HG02588 (cell line): ENCODE measurements at regions not wholly inside any gene's neighbourhood (a gene's known extent, or its start where the extent isn't known, plus 50 kb on each side); places are given as distances from the start of the nearest gene placed in this dataset.
"Not testable (repeated sequence)": the region's sequence is repeated elsewhere in the genome, so short reads cannot be mapped to it uniquely, and the experiment has no call there.

Experiments used
- ATAC-seq: cut with Tn5 transposase; IDR thresholded peaks from one replicate; pipeline ENCODE4 v1.9.1; 2021; ENCODE audit warnings: mild to moderate bottlenecking, moderate library complexity; ENCODE audit not compliant: unreplicated experiment

DNA sequence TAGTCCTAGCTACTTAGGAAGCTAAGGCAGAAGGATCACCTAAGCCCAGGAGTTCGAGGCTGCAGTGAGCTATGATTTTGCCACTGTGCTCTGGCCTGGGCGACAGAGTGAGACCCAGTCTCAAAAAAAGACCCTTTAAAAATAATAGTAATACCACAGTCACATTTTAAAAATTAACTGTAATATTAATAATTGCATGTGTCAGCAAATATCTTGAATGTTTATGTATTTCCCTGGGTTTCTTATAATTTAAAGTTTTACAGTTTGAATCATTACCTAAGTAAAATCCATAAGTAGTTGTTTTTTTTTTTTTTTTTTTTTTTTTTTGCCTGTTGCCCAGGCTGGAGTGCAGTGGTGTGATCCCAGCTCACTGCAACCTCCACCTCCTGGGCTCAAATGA, 69.2 kb downstream of the LYZL2 start:
- no peak for ATAC-seq

DNA sequence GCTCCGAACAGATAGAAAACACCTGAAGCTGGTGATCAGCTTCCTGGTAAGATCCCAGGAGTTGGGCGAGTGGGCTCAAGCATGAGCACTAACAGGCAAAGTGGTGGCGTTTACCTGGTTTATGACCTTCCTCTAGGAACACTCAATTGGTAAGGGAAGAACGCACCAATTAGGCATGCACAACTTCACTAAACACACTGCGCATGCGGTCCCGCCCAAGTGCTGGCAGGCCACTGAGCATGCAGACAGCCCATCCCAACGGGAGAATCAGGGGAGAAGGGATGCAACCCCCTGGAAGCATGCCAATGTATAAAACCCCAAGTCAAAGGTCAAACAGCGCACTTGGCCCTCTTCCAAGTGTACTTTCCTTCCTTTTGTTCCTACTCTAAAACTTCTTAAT, 70.4 kb downstream of the LYZL2 start:
- ATAC-seq = no peak

DNA sequence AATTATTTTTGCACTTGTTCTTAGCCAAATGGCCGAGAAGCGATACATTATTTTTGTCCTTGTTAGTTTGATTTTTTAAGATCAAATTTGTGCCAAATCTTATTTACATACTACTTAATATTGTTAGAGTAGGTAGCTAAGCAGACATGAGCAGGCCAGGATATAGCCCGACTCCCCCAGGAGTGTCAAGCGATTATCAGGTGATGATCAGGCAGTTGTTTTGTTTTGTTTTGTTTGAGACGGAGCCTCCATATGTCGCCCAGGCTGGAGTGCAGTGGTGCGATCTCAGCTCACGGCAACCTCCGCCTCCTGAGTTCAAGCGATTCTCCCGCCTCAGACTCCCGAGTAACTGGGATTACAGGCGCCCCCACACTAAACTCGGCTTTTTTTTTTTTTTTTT, 71.1 kb downstream of the LYZL2 start:
- no peak for ATAC-seq

DNA sequence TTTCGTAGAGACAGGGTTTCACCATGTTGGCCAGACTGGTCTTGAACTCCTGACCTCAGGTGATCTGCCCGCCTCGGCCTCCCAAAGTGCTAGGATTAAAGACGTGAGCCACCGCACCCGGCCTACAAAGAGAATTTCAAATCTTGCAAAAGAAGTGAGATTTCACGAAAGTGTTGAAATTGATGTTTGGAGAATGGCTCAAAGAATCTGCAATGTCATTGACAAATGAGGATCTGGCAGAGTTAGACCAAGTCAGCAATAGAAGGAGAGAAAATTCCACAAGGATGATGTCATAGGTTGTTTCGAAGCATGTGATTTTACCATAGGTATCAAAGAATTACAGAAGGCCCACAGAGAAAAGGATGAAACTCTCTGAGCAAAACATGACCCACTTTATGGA, 71.7 kb downstream of the LYZL2 start:
- ATAC-seq = no peak

DNA sequence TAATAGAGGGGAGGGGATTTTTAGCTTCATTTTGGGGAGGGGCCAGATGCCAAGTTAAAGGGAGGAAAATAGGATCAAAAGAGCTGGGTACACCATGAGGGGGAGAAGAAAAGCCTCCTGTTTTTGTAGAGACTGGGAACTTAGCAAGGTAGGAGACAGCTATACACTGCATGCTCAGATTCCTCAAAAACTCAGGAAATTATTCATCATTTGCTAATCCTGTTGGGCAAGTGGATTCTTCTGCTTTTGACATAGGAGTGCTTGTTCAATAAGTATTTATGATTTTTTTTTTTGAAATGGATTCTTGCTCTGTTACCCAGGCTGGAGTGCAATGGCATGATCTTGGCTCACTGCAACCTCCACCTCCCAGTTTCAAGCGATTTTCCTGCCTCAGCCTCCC, 73.4 kb downstream of the LYZL2 start:
- no peak for ATAC-seq

DNA sequence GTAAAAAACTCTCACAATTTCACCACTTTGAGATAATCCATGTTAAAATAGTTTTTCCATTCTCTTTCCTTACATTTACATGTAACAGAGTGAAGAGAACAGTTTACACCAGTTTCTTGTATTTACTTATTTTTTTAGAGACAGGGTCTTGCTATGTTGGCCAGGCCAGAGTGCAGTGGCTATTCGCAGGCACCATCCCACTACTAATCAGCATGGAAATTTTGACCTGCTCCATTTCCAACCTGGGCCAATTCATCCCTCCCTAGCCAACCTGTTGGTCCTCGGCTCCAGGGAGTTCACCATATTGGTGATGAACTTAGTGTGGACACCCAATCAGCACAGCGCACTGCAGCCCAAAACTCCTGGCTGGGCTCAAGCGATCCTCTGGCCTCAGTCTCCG, 74.1 kb downstream of the LYZL2 start:
- ATAC-seq = no peak

DNA sequence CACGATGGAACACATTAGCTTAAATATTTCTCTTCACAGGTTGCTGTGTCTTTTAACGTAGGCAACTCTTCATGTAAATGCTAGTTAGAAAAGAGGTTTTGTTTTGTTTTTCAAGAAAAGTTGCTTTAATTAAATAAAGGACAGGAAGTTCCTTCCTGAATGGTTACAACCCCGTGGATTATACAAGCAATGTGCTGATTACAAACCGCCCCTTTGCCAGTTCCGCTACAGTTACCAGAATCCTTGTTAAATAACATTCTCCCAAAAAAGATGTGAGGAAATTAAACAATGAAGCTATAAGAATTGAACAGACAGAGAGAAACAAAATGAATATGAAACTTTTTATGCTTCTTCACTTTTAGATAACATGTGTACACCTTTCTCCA, 75.1 kb downstream of the LYZL2 start:
- ATAC-seq = no peak

DNA sequence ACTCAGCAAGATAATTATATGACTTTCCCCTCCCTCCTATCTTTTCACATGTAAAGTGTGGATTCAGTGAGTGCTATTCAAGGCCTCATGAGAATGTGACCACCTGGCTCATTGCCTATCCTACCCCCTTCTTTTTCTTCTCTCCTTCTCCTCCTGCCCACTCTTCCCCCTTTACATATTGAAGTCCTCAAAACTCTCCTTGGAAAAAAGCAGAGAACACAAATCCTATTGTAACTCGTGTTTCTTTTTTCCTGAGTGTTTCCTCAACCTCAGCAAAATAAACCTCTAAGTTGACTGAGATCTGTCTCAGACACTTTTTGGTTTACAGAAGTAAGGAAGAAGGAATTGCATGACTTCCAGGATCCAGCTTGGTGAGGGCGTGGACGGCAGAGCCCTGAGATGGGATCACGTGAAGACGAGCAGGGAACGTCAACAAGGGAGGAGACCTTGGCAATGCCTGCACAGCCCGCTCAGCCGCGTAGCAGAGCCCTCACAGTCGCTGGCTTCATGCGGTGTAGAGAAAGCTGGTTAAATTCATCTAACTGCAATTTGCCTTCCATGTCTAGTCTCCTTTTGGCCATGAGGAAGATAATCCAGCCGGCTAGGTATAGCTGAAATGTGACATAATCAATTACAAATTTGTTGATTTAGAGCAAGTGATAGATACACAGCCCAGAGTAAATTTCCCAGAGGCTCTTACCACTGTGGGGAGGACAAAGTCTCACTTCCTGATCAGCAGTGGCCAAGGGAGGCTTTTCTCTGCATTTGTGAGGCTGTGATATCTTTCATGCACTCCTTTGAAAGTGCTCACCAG, 75.7 kb downstream of the LYZL2 start:
- no peak for ATAC-seq

DNA sequence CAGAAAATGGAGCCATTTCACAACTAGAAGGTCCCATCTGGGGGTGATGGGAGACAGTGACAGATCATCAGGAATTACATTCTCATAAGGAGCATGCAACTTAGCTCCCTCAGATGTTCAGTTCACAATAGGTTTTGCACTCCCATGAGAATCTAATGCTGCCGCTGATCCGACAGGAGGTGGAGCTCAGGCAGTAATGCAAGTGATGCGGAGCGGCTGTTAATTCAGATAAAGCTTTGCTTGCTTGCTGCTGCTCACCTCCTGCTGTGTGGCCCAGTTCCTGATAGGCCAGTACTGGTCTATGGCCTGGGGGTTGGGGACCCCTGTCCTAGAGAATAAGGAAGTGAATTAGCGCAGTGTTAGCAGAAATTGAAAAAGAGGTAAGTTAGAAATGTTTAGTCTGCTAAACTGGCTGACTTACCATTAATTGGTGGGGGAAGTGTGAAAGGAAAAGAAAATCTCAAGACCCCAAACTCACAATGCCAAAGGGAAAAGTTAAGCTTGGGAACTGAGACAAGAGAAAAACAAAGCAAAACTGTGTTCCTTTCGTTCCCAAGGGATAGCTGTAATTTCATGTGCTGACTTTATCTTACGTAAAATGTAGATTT, 76.4 kb downstream of the LYZL2 start:
- no peak for ATAC-seq

DNA sequence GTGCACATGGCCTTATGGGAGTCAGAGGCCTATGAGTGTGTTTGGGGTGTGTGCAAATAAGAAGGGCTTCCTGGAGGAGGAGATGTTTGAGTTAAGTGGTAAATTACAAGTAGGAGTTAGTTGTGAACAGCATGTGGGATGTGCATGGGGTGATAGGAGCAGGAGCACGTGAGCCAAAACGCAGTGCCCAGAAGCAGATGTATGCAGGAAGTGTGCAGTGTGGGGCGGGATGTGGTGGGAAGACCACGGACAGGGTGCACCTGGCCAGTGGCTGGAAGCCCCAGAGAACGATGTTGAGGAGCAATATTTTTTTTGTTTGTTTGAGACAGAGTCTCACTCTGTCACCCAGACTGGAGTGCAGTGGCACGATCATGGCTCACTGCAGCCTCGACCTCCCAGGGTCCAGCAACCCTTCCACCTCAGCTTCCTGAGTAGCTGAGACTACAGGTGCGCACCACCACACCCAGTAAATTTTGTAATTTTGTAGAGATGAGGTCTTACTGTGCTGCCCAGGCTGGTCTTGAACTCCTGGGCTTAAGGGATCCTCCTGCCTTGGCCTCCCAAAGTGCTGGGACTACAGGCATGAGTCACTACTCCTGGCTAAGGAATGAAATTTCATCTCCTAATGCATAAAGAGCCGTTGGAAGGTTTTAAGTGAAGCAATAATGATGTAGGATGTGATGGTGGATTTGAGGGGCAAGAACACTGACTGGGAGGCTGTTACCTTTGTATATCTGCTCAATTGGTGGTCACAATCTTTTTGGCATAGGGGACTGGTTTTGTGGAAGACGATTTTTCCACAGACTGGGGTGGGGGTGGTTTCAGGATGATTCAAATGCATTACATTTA, 78.4 kb downstream of the LYZL2 start:
- no peak for ATAC-seq

DNA sequence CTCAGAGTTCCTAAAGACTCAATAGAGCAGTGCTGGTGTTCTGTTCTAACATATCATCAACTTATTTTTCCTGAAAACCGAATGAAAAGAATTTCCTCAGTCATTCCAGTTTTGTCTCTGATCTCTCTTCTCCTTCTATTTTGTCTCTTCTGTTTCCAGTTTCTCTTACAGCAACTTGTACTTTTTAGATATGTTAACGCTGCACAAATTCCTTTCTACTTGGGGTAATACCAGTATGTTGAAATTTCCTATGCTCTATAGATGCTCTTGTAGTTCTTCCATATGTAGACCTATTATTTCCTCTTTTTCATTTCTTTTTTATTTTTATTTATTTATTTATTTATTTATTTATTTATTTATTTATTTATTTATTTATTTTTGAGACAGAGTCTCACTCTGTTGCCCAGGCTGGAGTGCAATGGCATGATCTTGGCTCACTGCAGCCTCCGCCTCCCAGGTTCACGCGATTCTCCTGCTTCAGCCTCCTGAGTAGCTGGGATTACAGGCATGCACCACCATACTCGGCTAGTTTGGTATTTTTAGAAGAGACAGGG, 80.3 kb downstream of the LYZL2 start:
- ATAC-seq = not testable (repeated sequence)

DNA sequence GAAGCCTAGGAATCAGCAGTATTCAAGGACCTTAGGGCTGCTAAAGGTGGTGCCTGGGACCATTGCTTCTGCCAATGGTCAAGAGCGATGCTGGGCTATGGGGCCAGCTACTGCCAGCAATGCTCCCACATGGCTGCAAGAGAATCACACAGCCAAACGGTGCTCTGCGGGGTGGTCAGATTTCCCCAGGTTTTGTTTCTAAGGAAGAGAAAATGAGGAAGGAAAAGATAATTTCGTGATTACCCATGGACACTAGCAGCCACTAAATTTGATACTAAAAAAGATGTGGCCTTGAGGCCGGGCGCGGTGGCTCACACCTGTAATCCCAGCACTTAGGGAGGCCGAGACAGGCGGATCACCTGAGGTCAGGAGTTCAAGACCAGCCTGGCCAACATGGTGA, 83.0 kb downstream of the LYZL2 start:
- ATAC-seq = no peak

DNA sequence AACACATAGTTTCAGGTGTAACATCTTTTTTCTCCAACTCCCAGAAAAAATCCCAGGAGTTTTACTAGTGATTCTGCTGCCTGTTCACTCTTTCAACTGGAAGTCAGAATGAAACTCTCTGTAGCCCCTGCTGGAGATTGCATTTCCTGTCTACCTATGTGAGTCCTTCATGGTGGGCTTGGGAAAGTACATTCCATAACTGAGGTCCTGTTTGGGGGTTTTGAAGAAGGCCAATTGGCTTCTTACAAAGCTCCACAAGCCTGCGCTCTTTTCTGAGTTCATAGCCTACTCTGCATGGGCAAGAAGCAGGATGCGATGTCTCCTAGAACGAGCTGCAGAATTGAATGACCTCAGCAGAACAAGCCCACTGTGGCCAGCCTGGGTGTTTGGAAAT, 86.7 kb downstream of the LYZL2 start:
- no peak for ATAC-seq

DNA sequence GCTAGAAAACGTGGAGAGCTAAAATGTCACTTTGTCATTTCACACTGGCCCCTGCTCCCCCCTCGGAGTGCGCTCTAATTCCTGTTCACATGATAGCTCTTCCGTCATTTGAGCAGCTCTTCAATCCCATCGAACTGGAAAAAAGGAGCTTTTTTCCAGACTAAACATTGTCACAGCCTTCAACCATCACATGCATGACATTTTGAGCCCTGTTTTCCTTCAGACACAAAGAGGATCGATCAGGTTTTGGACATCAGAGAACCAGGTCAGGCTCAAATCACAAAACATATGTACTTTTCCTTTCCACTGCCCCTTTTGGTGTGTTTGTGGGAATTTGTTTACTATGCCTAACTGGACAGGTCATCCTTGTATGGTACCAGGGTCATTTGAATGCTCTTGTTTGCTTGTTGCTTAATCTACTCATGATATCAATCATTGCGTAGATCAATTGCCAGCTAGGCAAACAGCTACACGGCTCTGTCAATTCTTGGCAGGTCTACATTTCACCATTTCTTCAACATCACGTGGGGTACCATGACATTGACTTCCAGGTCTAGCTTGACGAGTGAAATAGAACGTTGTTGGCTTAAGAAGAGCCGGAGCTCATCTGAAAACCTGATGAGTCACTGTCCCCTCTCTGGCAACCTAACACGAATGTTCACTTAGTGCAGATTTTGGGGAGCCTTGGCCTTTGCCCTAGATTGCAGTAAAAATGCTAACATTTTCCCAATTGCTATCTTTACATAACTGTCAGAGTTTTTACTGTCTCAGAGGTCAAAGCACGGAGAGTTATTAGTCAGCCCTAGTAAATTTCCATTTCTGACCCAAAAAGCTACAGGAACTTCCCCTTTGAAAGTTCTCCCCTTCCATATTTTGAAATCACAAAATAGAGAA, 87.3 kb downstream of the LYZL2 start:
- ATAC-seq = no peak

DNA sequence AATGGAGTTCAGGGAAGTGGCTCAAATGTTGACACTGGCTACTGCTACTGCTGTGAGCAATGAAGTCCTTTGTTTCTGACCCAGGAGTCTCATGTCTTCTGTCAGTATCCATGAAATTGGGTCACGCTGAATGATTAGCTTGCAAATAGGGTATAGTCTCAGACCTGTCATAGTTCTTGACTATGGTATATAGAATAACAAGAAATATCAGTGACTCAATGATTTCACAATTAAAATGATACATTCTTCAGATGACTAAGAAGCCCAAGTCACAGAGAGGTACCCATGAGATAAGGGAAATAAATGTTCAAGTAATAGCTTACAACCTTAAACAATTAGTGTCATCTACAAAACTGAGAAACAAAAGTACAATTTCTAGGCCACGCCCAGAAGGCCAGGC, 89.3 kb downstream of the LYZL2 start:
- ATAC-seq = no peak

DNA sequence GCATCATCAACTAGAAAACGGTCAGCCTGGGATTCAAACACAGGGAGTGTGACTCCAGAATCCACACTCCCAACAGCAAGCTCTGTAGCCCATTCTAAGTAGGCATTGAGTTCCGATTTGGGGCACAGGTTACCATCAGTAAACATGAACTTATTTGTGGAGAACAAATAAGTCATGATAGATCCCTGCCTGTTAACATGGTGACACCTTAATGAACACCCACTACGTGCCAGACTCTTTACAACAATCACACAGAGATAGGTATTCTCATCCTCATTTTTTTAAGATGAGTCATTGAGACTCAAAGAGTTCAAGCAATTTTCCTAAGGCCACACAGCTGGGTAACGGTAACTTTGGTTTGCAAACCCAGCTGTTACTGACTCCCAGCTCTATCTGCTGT, 91.5 kb downstream of the LYZL2 start:
- no peak for ATAC-seq

DNA sequence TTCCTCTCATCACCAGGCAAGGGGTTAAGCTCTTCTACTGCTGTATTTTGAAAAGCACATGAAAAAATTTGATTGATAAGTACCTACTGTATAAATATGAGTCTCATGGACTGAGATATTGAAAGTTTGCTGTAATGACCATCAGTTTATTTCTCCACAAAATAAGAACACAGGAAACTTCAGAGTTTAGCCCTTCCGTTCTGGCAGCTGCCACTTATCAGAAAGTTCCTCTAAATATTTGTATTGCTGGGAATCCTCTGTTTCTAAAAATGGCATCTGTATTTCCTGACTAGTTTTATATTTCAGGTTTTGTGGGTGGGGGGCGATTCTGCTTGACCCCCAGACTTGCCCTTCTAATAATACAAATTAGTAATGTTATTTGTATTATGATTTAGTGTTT, 92.0 kb downstream of the LYZL2 start:
- no peak for ATAC-seq

DNA sequence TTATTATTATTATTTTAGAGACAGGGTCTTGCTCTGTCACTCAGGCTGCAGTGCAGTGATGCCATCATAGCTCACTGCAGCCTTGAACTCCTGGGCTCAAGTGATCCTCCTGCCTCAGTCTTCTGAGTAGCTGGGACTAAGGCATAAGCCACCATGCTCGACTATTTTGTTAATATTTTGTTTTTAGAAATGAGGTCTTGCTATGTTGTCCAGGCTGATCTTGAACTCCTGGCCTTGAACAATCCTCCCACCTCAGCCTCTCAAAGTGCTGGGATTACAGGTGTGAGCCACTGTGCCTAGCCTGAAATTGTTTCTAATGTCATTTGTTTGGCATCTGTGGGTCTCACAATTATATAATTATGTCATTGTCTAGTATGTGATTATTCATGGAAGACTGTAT, 92.4 kb downstream of the LYZL2 start:
- ATAC-seq = not testable (repeated sequence)

DNA sequence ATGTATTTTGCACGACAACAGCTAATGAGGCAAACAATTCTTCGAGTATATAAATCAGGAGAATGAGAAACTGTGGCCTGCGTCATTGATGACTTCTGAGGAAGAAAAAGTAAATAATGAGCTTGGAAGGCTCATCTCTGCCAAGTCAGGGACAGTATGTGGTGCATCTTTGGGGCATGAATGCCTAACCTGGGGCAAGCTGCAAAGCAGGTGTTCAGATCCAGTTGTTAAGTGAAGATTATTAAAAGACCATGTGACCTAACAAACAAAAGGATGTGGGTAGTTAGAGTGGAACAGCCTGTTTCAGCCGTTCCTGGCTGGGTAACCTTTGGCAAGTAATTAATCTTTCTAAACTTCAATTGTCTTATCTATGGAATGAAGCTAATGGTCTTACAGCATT, 93.0 kb downstream of the LYZL2 start:
- no peak for ATAC-seq

DNA sequence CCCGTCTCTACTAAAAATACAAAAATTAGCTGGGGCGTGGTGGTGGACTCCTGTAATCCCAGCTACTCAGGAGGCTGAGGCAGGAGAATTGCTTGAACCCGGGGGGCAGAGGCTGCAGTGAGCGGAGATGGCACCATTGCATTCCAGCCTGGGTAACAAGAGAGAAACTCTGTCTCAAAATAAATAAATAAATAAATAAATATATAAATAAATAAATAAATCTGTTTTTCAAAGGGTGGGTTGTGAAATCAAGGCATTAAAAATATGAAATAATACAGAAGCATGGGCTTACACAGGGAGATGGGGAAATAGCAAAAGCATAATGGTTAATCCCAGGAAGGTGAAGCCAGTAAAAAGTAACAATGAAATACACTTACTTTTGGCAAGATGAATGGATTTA, 93.9 kb downstream of the LYZL2 start:
- no peak for ATAC-seq
